ENCODE measurements at regions not wholly inside any gene's neighbourhood (a gene's known extent, or its start where the extent isn't known, plus 50 kb on each side); places are given as distances from the start of the nearest gene placed in this dataset.

DNA sequence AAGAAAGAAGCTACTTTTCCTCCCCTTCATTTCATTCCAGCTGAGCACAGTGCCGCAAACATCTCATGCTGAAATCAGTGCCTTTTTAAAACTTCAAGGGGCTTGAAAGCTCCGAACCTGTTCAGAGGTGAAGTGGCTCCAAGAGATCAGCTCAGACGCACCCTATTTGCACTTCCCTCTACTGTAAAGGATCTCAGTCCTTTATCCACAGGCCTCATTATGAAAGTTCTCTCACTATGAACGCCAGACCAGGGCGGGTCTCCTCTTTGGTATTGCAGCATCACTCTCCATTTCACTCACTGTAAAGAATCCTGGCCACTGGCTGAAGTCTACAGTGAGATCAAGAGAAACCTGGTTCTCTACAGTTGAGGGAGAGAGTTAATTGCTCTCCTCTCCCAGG is 232.7 kb upstream of the POU3F2 start:
- Histone ChIP-seq H3K9me3 (ENCODE audit: control insufficient read depth, insufficient read depth, low read length) (no peaks in the 10 kb centered on the region), H3K4me2 (ENCODE audit: low read length) (no peak overlapping the region), H3F3A (ENCODE audit: control insufficient read depth, insufficient read depth) (no peaks in the 10 kb centered on the region), H4K20me1 (ENCODE audit: control insufficient read depth, insufficient read depth, low read depth, low read length) (no peaks in the 10 kb centered on the region), H3K9me2 (replicated peaks; ENCODE audit: control insufficient read depth, low read length) (no peaks in the 10 kb centered on the region), H3K27ac (ENCODE audit: low read depth, low read length) (no peak overlapping the region), H3K4me1 (ENCODE audit: control insufficient read depth, low read length) (no peaks in the 10 kb centered on the region), H3K4me3 (ENCODE audit: low read length) (no peak overlapping the region), H3K27me3 (ENCODE audit: control insufficient read depth, low read length) (no peaks in the 10 kb centered on the region), H3K79me2 (ENCODE audit: control insufficient read depth, low read length) (no peaks in the 10 kb centered on the region), H3K36me3 (ENCODE audit: control insufficient read depth, low read length) (no peaks in the 10 kb centered on the region)
- TF ChIP-seq EZH2phosphoT487 (IDR thresholded peaks at IDR 0.05; ENCODE audit: borderline replicate concordance, low read length), result no peak
- TF ChIP-seq, protein P1, sequence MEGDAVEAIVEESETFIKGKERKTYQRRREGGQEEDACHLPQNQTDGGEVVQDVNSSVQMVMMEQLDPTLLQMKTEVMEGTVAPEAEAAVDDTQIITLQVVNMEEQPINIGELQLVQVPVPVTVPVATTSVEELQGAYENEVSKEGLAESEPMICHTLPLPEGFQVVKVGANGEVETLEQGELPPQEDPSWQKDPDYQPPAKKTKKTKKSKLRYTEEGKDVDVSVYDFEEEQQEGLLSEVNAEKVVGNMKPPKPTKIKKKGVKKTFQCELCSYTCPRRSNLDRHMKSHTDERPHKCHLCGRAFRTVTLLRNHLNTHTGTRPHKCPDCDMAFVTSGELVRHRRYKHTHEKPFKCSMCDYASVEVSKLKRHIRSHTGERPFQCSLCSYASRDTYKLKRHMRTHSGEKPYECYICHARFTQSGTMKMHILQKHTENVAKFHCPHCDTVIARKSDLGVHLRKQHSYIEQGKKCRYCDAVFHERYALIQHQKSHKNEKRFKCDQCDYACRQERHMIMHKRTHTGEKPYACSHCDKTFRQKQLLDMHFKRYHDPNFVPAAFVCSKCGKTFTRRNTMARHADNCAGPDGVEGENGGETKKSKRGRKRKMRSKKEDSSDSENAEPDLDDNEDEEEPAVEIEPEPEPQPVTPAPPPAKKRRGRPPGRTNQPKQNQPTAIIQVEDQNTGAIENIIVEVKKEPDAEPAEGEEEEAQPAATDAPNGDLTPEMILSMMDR (IDR thresholded peaks at IDR 0.05; ENCODE audit: low read depth, low read length, poor library complexity, severe bottlenecking), result no peak

DNA sequence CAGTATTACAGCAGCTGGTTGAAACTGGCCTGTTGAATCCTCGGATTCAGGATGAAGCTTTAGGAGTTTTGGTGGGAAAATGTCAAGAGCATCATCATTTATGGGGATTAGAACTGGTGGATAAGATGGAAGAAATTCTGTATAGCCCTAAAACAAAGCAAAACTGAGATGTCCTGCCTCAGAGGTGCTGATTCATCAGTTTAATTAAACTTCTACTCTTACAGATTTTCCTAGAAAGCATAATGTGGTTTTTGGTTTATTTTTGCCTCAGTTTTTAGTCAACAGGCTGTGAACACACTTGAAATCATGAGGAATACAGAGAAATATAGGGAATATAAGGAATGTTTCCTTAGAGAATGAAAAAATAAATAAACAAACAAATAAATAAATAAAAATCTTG is 228.7 kb upstream of the POU3F2 start:
- Histone ChIP-seq H3K9me2 (replicated peaks; ENCODE audit: control insufficient read depth, low read length) (no peaks in the 10 kb centered on the region), H3K27me3 (ENCODE audit: control insufficient read depth, low read length) (no peaks in the 10 kb centered on the region), H3K4me2 (ENCODE audit: low read length) (no peak overlapping the region), H3K27ac (ENCODE audit: low read depth, low read length) (no peak overlapping the region), H3K9me3 (ENCODE audit: control insufficient read depth, insufficient read depth, low read length) (no peaks in the 10 kb centered on the region), H3F3A (ENCODE audit: control insufficient read depth, insufficient read depth) (no peaks in the 10 kb centered on the region), H4K20me1 (ENCODE audit: control insufficient read depth, insufficient read depth, low read depth, low read length) (no peaks in the 10 kb centered on the region), H3K36me3 (ENCODE audit: control insufficient read depth, low read length) (no peaks in the 10 kb centered on the region), H3K79me2 (ENCODE audit: control insufficient read depth, low read length) (no peaks in the 10 kb centered on the region), H3K4me1 (ENCODE audit: control insufficient read depth, low read length) (no peaks in the 10 kb centered on the region), H3K4me3 (ENCODE audit: low read length) (no peak overlapping the region)
- no peak for TF ChIP-seq EZH2phosphoT487 (IDR thresholded peaks at IDR 0.05; ENCODE audit: borderline replicate concordance, low read length)
- TF ChIP-seq, protein P1 (IDR thresholded peaks at IDR 0.05; ENCODE audit: low read depth, low read length, poor library complexity, severe bottlenecking), result no peak

DNA sequence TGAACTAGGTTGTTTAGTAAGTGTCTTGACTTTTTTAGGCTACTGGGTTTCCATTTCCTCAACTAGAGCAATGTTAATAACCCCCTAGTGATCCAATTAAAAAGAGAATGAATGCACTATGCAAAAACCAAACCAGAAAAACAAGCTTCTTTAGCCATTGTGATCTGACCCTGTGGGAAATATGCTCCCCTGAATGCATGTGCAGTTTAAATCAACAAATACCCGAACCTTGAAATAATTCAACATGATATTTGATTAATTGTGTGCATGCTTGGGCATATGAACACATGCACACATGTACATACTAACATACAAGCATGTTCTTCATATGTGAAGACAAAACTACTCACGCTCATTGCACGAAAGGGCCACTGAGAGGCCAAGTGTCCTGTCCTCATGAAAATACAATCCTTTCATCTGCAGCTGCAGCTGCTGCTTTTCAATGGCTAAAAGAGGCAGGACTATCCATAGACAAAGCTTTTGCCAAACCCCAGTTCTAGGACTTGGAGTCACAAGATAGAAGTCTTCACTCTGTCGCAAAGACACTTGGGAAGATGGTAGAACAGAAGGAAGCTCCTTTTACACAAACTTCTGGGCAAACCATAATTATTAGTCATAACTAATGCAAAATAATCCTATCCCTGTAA is 207.1 kb upstream of the POU3F2 start:
- no peaks in the 10 kb centered on the region for H3K79me2 ChIP-seq (ENCODE audit: control insufficient read depth, low read length)
- H4K20me1 ChIP-seq (ENCODE audit: control insufficient read depth, insufficient read depth, low read depth, low read length), result no peaks in the 10 kb centered on the region
- H3K9me2 ChIP-seq (replicated peaks; ENCODE audit: control insufficient read depth, low read length), result no peaks in the 10 kb centered on the region
- no peak overlapping the region for H3K27ac ChIP-seq (ENCODE audit: low read depth, low read length)
- no peaks in the 10 kb centered on the region for H3K9me3 ChIP-seq (ENCODE audit: control insufficient read depth, insufficient read depth, low read length)
- no peaks in the 10 kb centered on the region for H3K27me3 ChIP-seq (ENCODE audit: control insufficient read depth, low read length)
- no peaks in the 10 kb centered on the region for H3K36me3 ChIP-seq (ENCODE audit: control insufficient read depth, low read length)
- TF ChIP-seq, protein P1 (IDR thresholded peaks at IDR 0.05; ENCODE audit: low read depth, low read length, poor library complexity, severe bottlenecking), result no peak
- TF ChIP-seq EZH2phosphoT487 (IDR thresholded peaks at IDR 0.05; ENCODE audit: borderline replicate concordance, low read length), result no peak
- H3K4me3 ChIP-seq (ENCODE audit: low read length), result no peak overlapping the region
- no peak overlapping the region for H3K4me2 ChIP-seq (ENCODE audit: low read length)
- H3K4me1 ChIP-seq (ENCODE audit: control insufficient read depth, low read length), result no peaks in the 10 kb centered on the region
- no peaks in the 10 kb centered on the region for H3F3A ChIP-seq (ENCODE audit: control insufficient read depth, insufficient read depth)
